ENCODE measurements at regions not wholly inside any gene's neighbourhood (a gene's known extent, or its start where the extent isn't known, plus 50 kb on each side); places are given as distances from the start of the nearest gene placed in this dataset.

GRCh38 chr10:113219446-113219845, 269.4 kb downstream of the TCF7L2 start:
- Mint-ChIP-seq H3K27ac (no peak overlapping the region), H3K4me3 (no peak overlapping the region), H3K4me1 (peaks cover 4 to 8% of the 10 kb centered on the region in 2 donors), H3K9me3 (no peaks in the 10 kb centered on the region), H3K36me3 (no peaks in the 10 kb centered on the region), H3K27me3 (ENCODE audit: low read depth in 2 of 2) (peaks cover 11 to 17% of the 10 kb centered on the region in 2 donors)
- Histone ChIP-seq H3K36me3 (ENCODE audit: control insufficient read depth, insufficient read depth, low read length) (no peaks in the 10 kb centered on the region), H3K9me3 (ENCODE audit: control insufficient read depth, insufficient read depth, low read length) (no peaks in the 10 kb centered on the region), H3K27ac (ENCODE audit: low read length) (no peak overlapping the region), H3K4me3 (ENCODE audit: low read length) (no peak overlapping the region), H3K4me1 (ENCODE audit: control insufficient read depth, insufficient read depth, low read length) (no peaks in the 10 kb centered on the region), H3K27me3 (ENCODE audit: control insufficient read depth, insufficient read depth, low read length) (peaks cover 4% of the 10 kb centered on the region)
- intact Hi-C loops (cut with micrococcal nuclease): no loop called here
- ATAC-seq (no peak), DNase-seq (no peak)
- no peak for TF ChIP-seq CTCF (IDR thresholded peaks at IDR 0.05)
- 97% methylated on average over 4 of the region's 7 CpGs for WGBS (ENCODE audit: insufficient coverage)

- Mint-ChIP-seq H3K27me3 (ENCODE audit: low read depth in 2 of 2) (peaks cover 13 to 17% of the 10 kb centered on the region in 2 donors), H3K9me3 (no peaks in the 10 kb centered on the region), H3K36me3 (no peaks in the 10 kb centered on the region), H3K27ac (no peak overlapping the region), H3K4me1 (peaks cover 0 to 4% of the 10 kb centered on the region in 2 donors), H3K4me3 (no peak overlapping the region)
- DNase-seq (peak in 1 of 2 donors; percentile 31), ATAC-seq (no peak)
- Histone ChIP-seq H3K4me3 (ENCODE audit: low read length) (no peak overlapping the region), H3K36me3 (ENCODE audit: control insufficient read depth, insufficient read depth, low read length) (no peaks in the 10 kb centered on the region), H3K27ac (ENCODE audit: low read length) (no peak overlapping the region), H3K9me3 (ENCODE audit: control insufficient read depth, insufficient read depth, low read length) (no peaks in the 10 kb centered on the region), H3K4me1 (ENCODE audit: control insufficient read depth, insufficient read depth, low read length) (peaks cover 3% of the 10 kb centered on the region), H3K27me3 (ENCODE audit: control insufficient read depth, insufficient read depth, low read length) (peaks cover 4% of the 10 kb centered on the region)
- intact Hi-C loops (cut with micrococcal nuclease): no loop called here
- WGBS (ENCODE audit: insufficient coverage): 22% methylated on average over 6 of the region's 6 CpGs
- TF ChIP-seq CTCF (IDR thresholded peaks at IDR 0.05): no peak
These were observed 271.7 kb downstream of the TCF7L2 start for GRCh38 chr10:113221756-113222168.

GRCh38 chr10:113222207-113222606, 272.2 kb downstream of the TCF7L2 start:
- Histone ChIP-seq H3K4me1 (ENCODE audit: control insufficient read depth, insufficient read depth, low read length) (peaks cover 3% of the 10 kb centered on the region), H3K27ac (ENCODE audit: low read length) (no peak overlapping the region), H3K9me3 (ENCODE audit: control insufficient read depth, insufficient read depth, low read length) (no peaks in the 10 kb centered on the region), H3K4me3 (ENCODE audit: low read length) (no peak overlapping the region), H3K27me3 (ENCODE audit: control insufficient read depth, insufficient read depth, low read length) (peaks cover 4% of the 10 kb centered on the region), H3K36me3 (ENCODE audit: control insufficient read depth, insufficient read depth, low read length) (no peaks in the 10 kb centered on the region)
- H3K4me3 Mint-ChIP-seq: no peak overlapping the region
- H3K36me3 Mint-ChIP-seq: no peaks in the 10 kb centered on the region
- H3K4me1 Mint-ChIP-seq: peaks cover 0 to 4% of the 10 kb centered on the region in 2 donors
- no peak for TF ChIP-seq CTCF (IDR thresholded peaks at IDR 0.05)
- WGBS (ENCODE audit: insufficient coverage): 83% methylated on average over 12 of the region's 12 CpGs
- H3K27ac Mint-ChIP-seq: no peak overlapping the region
- ATAC-seq: no peak
- no peak for DNase-seq
- H3K27me3 Mint-ChIP-seq (ENCODE audit: low read depth in 2 of 2): peaks cover 13 to 17% of the 10 kb centered on the region in 2 donors
- H3K9me3 Mint-ChIP-seq: no peaks in the 10 kb centered on the region
- intact Hi-C loops (cut with micrococcal nuclease): no loop called here

- no peak overlapping the region for H3K27ac ChIP-seq (ENCODE audit: low read length)
- Mint-ChIP-seq H3K27ac (no peak overlapping the region), H3K4me3 (no peak overlapping the region), H3K4me1 (peaks cover 0 to 4% of the 10 kb centered on the region in 2 donors), H3K27me3 (ENCODE audit: low read depth in 2 of 2) (peaks cover 16 to 30% of the 10 kb centered on the region in 2 donors), H3K9me3 (no peaks in the 10 kb centered on the region), H3K36me3 (no peaks in the 10 kb centered on the region)
- DNase-seq (no peak), ATAC-seq (no peak)
- 90% methylated on average over 2 of the region's 2 CpGs for WGBS (ENCODE audit: insufficient coverage)
- no peaks in the 10 kb centered on the region for H3K36me3 ChIP-seq (ENCODE audit: control insufficient read depth, insufficient read depth, low read length)
- H3K4me3 ChIP-seq (ENCODE audit: low read length): no peak overlapping the region
- TF ChIP-seq CTCF (IDR thresholded peaks at IDR 0.05): no peak
- intact Hi-C loops (cut with micrococcal nuclease): no loop called here
- H3K27me3 ChIP-seq (ENCODE audit: control insufficient read depth, insufficient read depth, low read length): peaks cover 4% of the 10 kb centered on the region
- H3K4me1 ChIP-seq (ENCODE audit: control insufficient read depth, insufficient read depth, low read length): peaks cover 3% of the 10 kb centered on the region
- H3K9me3 ChIP-seq (ENCODE audit: control insufficient read depth, insufficient read depth, low read length): no peaks in the 10 kb centered on the region
These were observed 275.3 kb downstream of the TCF7L2 start for GRCh38 chr10:113225364-113225763.

Data from natural killer cell (primary cell).